SK-N-SH treated with all-trans-retinoic acid at 6 μM for 48 hours (cell line): ENCODE measurements at regions not wholly inside any gene's neighbourhood (a gene's known extent, or its start where the extent isn't known, plus 50 kb on each side); places are given as distances from the start of the nearest gene placed in this dataset.

Source experiments
- ATAC-seq: fragments of 200-7000 bp; cut with Tn5 transposase; 3 replicates; pipeline ENCODE4 v1.9.1; 2020; ENCODE audit warnings: mild to moderate bottlenecking, moderate library complexity
- ARNTL ChIP-seq: fragments of 450-650 bp; formaldehyde crosslinking; IDR thresholded peaks from 2 replicates; pipeline ENCODE4 v1.5.0; 2020; ENCODE audit warnings: low read depth, mild to moderate bottlenecking, moderate library complexity, borderline replicate concordance
- BACH2 ChIP-seq: fragments of 250-450 bp; sonication (Bioruptor Pico); IDR thresholded peaks from 2 replicates; pipeline ENCODE4 v1.9.0; 2021; ENCODE audit warnings: mild to moderate bottlenecking, borderline replicate concordance
- ESRRG ChIP-seq: fragments of 250-450 bp; sonication (Bioruptor Pico); IDR thresholded peaks from 2 replicates; pipeline ENCODE4 v1.6.1; 2021; ENCODE audit warnings: mild to moderate bottlenecking
- GLIS3 ChIP-seq: fragments of 250-450 bp; sonication (Bioruptor Pico); IDR thresholded peaks from 2 replicates; pipeline ENCODE4 v1.5.0; 2020; ENCODE audit warnings: mild to moderate bottlenecking, moderate library complexity
- ISL1 ChIP-seq: fragments of 250-450 bp; sonication (Bioruptor Pico); IDR thresholded peaks from 2 replicates; pipeline ENCODE4 v2.1.2; 2022; ENCODE audit warnings: mild to moderate bottlenecking, moderate library complexity
- OSR1 ChIP-seq: fragments of 250-450 bp; sonication (Bioruptor Pico); IDR thresholded peaks from 2 replicates; pipeline ENCODE4 v1.8.0; 2022; ENCODE audit warnings: moderate library complexity, mild to moderate bottlenecking, inconsistent platforms
- RARB ChIP-seq: fragments of 250-450 bp; sonication (Bioruptor Pico); IDR thresholded peaks from 2 replicates; pipeline ENCODE4 v1.8.0; 2021; ENCODE audit warnings: mild to moderate bottlenecking, moderate library complexity
- SNAI2 ChIP-seq: fragments of 250-450 bp; sonication (Bioruptor Pico); IDR thresholded peaks from 2 replicates; pipeline ENCODE4 v1.5.0; 2020; ENCODE audit warnings: mild to moderate bottlenecking, moderate library complexity
- TCF4 ChIP-seq: fragments of 250-450 bp; sonication (Bioruptor Pico); IDR thresholded peaks from 2 replicates; pipeline ENCODE4 v1.8.0; 2021; ENCODE audit warnings: mild to moderate bottlenecking, moderate library complexity, borderline replicate concordance
- TOX ChIP-seq: fragments of 250-450 bp; sonication (Bioruptor Pico); IDR thresholded peaks from 2 replicates; pipeline ENCODE4 v1.8.0; 2021; ENCODE audit warnings: mild to moderate bottlenecking, moderate library complexity, borderline replicate concordance
- ZFP3 ChIP-seq: fragments of 250-450 bp; sonication (Bioruptor Pico); IDR thresholded peaks from 2 replicates; pipeline ENCODE4 v1.5.0; 2020; ENCODE audit warnings: mild to moderate bottlenecking, moderate library complexity
- ZNF565 ChIP-seq: fragments of 450-650 bp; formaldehyde crosslinking; conservative IDR thresholded peaks from 2 replicates; pipeline ENCODE4 v1.5.0; 2020; ENCODE audit warnings: low read depth, mild to moderate bottlenecking, moderate library complexity
- ZNF70 ChIP-seq: fragments of 450-650 bp; formaldehyde crosslinking; IDR thresholded peaks from 2 replicates; pipeline ENCODE4 v1.5.0; 2020; ENCODE audit warnings: mild to moderate bottlenecking, moderate library complexity
- ZNF8 ChIP-seq: fragments of 450-650 bp; formaldehyde crosslinking; IDR thresholded peaks from 2 replicates; pipeline ENCODE4 v1.5.0; 2020; ENCODE audit warnings: mild to moderate bottlenecking, moderate library complexity
- TF ChIP-seq, protein P1 (sequence below): fragments of 250-450 bp; sonication (Bioruptor Pico); IDR thresholded peaks from 2 replicates; pipeline ENCODE4 v1.5.1; 2020; ENCODE audit warnings: low read depth, mild to moderate bottlenecking, moderate library complexity
- TF ChIP-seq, protein P2 (sequence below): fragments of 250-450 bp; sonication (Bioruptor Pico); IDR thresholded peaks from 2 replicates; pipeline ENCODE4 v1.5.0; 2020; ENCODE audit warnings: mild to moderate bottlenecking, moderate library complexity
- TF ChIP-seq, protein P3 (sequence below): fragments of 250-450 bp; sonication (Bioruptor Pico); IDR thresholded peaks from 2 replicates; pipeline ENCODE4 v1.8.0; 2020; ENCODE audit warnings: mild to moderate bottlenecking, moderate library complexity, borderline replicate concordance
- TF ChIP-seq, protein P4 (sequence below): fragments of 250-450 bp; sonication (Bioruptor Pico); IDR thresholded peaks from 2 replicates; pipeline ENCODE4 v1.8.0; 2021; ENCODE audit warnings: low read depth, mild to moderate bottlenecking, moderate library complexity, borderline replicate concordance

DNA sequence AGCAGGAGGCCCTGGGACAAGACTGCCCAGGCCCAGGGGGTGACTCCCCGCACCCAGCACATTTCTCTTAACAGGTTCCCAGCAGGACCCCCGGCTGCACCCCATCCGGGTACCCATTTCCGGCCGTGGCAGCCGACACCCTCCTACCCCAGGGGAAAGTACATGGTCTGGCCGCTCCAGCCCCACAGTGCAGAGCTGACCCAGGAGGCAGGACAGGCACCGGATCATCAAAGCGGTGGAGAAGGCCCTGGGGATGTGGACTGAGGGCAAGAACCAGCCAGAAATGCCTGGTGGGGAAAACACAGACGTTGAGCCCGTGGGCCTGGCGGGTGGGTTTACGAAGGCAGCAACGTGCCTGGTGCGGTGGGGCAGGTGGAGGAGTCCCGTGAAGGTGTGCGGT, 79.5 kb upstream of the GPC1 start:
- no peak for ATAC-seq

DNA sequence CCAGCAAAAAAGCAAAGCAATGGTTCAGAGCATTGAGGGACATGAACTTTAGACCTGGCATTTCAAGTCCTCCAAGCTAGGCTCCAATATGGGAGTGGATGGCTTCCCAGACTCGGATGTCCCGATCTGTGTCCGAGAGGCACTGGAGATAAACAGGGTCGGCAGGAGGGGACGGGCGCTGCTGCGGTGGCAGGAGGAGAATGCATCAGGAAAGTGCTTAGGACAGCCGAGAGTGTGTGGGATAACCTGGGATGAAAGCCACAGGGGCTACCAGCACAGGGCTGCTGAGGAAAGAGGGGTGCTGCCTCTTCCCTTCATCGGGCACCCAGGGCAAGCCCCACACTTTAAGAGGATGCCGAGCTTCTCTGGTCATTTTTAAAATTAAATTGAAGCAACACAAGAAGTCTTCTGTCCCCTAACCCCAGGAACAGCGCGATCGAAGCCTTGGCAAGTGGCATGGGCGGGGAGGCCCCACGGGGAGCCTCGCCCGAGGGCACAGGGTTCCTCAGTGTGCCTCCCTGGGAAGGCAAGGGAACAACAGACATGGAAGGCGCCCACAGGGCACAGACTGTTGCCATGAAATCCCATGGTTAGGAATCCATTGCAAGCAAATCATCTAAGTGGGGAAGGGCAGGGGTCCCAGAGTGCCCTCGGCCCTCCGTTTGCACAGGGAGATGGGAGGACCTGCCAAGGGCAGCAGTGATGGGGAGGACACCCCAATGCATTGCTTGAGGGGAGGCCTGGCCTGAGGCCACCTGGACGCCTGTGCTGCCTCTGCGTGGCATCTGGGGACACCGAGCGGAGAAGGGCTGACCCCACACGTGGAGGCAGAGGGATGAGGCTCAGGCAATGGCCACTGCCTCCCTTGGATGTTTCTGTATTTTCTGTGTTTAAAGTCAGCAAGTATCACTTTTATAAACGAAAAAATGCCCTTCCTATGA, 78.5 kb upstream of the GPC1 start:
- TF ChIP-seq, protein P1, sequence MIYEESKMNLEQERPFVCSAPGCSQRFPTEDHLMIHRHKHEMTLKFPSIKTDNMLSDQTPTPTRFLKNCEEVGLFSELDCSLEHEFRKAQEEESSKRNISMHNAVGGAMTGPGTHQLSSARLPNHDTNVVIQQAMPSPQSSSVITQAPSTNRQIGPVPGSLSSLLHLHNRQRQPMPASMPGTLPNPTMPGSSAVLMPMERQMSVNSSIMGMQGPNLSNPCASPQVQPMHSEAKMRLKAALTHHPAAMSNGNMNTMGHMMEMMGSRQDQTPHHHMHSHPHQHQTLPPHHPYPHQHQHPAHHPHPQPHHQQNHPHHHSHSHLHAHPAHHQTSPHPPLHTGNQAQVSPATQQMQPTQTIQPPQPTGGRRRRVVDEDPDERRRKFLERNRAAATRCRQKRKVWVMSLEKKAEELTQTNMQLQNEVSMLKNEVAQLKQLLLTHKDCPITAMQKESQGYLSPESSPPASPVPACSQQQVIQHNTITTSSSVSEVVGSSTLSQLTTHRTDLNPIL (CRISPR knock-in tag), result no peak
- TF ChIP-seq, protein P2, sequence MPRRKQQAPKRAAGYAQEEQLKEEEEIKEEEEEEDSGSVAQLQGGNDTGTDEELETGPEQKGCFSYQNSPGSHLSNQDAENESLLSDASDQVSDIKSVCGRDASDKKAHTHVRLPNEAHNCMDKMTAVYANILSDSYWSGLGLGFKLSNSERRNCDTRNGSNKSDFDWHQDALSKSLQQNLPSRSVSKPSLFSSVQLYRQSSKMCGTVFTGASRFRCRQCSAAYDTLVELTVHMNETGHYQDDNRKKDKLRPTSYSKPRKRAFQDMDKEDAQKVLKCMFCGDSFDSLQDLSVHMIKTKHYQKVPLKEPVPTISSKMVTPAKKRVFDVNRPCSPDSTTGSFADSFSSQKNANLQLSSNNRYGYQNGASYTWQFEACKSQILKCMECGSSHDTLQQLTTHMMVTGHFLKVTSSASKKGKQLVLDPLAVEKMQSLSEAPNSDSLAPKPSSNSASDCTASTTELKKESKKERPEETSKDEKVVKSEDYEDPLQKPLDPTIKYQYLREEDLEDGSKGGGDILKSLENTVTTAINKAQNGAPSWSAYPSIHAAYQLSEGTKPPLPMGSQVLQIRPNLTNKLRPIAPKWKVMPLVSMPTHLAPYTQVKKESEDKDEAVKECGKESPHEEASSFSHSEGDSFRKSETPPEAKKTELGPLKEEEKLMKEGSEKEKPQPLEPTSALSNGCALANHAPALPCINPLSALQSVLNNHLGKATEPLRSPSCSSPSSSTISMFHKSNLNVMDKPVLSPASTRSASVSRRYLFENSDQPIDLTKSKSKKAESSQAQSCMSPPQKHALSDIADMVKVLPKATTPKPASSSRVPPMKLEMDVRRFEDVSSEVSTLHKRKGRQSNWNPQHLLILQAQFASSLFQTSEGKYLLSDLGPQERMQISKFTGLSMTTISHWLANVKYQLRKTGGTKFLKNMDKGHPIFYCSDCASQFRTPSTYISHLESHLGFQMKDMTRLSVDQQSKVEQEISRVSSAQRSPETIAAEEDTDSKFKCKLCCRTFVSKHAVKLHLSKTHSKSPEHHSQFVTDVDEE (CRISPR knock-in tag), result no peak
- TF ChIP-seq ZFP3 (CRISPR knock-in tag), result no peak
- TF ChIP-seq, protein P3, sequence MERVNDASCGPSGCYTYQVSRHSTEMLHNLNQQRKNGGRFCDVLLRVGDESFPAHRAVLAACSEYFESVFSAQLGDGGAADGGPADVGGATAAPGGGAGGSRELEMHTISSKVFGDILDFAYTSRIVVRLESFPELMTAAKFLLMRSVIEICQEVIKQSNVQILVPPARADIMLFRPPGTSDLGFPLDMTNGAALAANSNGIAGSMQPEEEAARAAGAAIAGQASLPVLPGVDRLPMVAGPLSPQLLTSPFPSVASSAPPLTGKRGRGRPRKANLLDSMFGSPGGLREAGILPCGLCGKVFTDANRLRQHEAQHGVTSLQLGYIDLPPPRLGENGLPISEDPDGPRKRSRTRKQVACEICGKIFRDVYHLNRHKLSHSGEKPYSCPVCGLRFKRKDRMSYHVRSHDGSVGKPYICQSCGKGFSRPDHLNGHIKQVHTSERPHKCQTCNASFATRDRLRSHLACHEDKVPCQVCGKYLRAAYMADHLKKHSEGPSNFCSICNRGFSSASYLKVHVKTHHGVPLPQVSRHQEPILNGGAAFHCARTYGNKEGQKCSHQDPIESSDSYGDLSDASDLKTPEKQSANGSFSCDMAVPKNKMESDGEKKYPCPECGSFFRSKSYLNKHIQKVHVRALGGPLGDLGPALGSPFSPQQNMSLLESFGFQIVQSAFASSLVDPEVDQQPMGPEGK (CRISPR knock-in tag), result no peak
- TF ChIP-seq OSR1, result no peak
- no peak for TF ChIP-seq SNAI2 (CRISPR knock-in tag)
- no peak for TF ChIP-seq ESRRG (CRISPR knock-in tag)
- TF ChIP-seq TCF4 (CRISPR knock-in tag), result no peak
- TF ChIP-seq ARNTL (CRISPR knock-in tag), result no peak
- TF ChIP-seq ZNF70 (CRISPR knock-in tag), result no peak
- TF ChIP-seq GLIS3 (CRISPR knock-in tag), result no peak
- TF ChIP-seq ISL1, result no peak
- no peak for TF ChIP-seq TOX (CRISPR knock-in tag)
- no peak for TF ChIP-seq RARB
- TF ChIP-seq, all 23 proteins: peak for 0
- no peak for ATAC-seq

More for the DNA sequence above, 79.5 kb upstream of the GPC1 start:
- TF ChIP-seq ZNF70 (CRISPR knock-in tag) (no peak), GLIS3 (CRISPR knock-in tag) (no peak), OSR1 (no peak), RARB (no peak), TCF4 (CRISPR knock-in tag) (no peak), ZNF565 (no peak), ISL1 (no peak), ARNTL (CRISPR knock-in tag) (no peak)
- TF ChIP-seq, protein P4, sequence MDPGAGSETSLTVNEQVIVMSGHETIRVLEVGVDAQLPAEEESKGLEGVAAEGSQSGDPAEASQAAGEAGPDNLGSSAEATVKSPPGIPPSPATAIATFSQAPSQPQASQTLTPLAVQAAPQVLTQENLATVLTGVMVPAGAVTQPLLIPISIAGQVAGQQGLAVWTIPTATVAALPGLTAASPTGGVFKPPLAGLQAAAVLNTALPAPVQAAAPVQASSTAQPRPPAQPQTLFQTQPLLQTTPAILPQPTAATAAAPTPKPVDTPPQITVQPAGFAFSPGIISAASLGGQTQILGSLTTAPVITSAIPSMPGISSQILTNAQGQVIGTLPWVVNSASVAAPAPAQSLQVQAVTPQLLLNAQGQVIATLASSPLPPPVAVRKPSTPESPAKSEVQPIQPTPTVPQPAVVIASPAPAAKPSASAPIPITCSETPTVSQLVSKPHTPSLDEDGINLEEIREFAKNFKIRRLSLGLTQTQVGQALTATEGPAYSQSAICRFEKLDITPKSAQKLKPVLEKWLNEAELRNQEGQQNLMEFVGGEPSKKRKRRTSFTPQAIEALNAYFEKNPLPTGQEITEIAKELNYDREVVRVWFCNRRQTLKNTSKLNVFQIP (CRISPR knock-in tag), result no peak
- TF ChIP-seq, protein P1 (CRISPR knock-in tag), result no peak
- TF ChIP-seq, all 23 proteins: peak for 0

DNA sequence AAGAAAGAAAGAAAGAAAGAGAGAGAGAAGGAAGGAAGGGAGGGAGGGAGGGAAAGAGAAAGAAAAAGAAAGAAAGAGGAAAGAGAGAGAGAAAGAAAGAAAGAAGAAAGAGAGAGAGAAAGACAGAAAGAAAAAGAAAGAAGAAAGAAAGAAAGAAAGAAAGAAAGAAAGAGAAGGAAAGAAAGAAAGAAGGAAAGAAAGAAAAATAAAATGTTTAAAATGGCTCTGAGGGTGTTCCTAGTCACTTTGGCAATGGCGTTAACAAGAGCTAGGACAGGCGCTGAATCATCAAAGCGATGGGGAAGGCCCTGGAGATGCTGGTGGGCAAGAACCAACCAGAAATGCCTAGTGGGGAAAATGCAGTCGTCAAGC, 77.8 kb upstream of the GPC1 start:
- no peak for ATAC-seq
- TF ChIP-seq ZNF8 (CRISPR knock-in tag) (no peak), BACH2 (CRISPR knock-in tag) (no peak), SNAI2 (CRISPR knock-in tag) (no peak), ZFP3 (CRISPR knock-in tag) (no peak), GLIS3 (CRISPR knock-in tag) (no peak), ZNF70 (CRISPR knock-in tag) (no peak)
- TF ChIP-seq, protein P2 (CRISPR knock-in tag), result no peak
- TF ChIP-seq, protein P4 (CRISPR knock-in tag), result no peak
- TF ChIP-seq, all 23 proteins: peak for 0
